ENCODE measurements at regions not wholly inside any gene's neighbourhood (a gene's known extent, or its start where the extent isn't known, plus 50 kb on each side); places are given as distances from the start of the nearest gene placed in this dataset.

- TF ChIP-seq POLR2G (IDR thresholded peaks at IDR 0.05; ENCODE audit: low read depth, low read length) (no peak), PRMT3 (CRISPR knock-in tag; IDR thresholded peaks at IDR 0.05; ENCODE audit: borderline replicate concordance, low read depth) (no peak), ZNF660 (CRISPR knock-in tag; IDR thresholded peaks at IDR 0.05; ENCODE audit: borderline replicate concordance, low read depth) (no peak), ZFP41 (CRISPR knock-in tag; IDR thresholded peaks at IDR 0.05; ENCODE audit: borderline replicate concordance) (no peak), WIZ (CRISPR knock-in tag; IDR thresholded peaks at IDR 0.05) (no peak), ZNF20 (CRISPR knock-in tag; IDR thresholded peaks at IDR 0.05) (no peak), ZNF282 (IDR thresholded peaks at IDR 0.05; ENCODE audit: partially characterized antibody) (no peak), PAX8 (CRISPR knock-in tag; IDR thresholded peaks at IDR 0.05; ENCODE audit: borderline replicate concordance) (no peak), RNF2 (conservative IDR thresholded peaks at IDR 0.05; ENCODE audit: low read depth) (no peak), PHF5A (CRISPR knock-in tag; IDR thresholded peaks at IDR 0.05; ENCODE audit: low read depth, unreplicated experiment) (no peak), CC2D1A (CRISPR knock-in tag; IDR thresholded peaks at IDR 0.05) (no peak), ZNF709 (CRISPR knock-in tag; IDR thresholded peaks at IDR 0.05) (no peak)
- TF ChIP-seq, protein P1, sequence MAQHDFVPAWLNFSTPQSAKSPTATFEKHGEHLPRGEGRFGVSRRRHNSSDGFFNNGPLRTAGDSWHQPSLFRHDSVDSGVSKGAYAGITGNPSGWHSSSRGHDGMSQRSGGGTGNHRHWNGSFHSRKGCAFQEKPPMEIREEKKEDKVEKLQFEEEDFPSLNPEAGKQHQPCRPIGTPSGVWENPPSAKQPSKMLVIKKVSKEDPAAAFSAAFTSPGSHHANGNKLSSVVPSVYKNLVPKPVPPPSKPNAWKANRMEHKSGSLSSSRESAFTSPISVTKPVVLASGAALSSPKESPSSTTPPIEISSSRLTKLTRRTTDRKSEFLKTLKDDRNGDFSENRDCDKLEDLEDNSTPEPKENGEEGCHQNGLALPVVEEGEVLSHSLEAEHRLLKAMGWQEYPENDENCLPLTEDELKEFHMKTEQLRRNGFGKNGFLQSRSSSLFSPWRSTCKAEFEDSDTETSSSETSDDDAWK (CRISPR knock-in tag; IDR thresholded peaks at IDR 0.05) = no peak
- TF ChIP-seq, protein P2, sequence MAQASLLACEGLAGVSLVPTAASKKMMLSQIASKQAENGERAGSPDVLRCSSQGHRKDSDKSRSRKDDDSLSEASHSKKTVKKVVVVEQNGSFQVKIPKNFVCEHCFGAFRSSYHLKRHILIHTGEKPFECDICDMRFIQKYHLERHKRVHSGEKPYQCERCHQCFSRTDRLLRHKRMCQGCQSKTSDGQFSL (CRISPR knock-in tag; IDR thresholded peaks at IDR 0.05) = no peak
Measured at GRCh38 chr17:74153456-74153810, 50.0 kb upstream of the RPL38 start (continued).

Measured in HepG2 (cell line).